GM21576 (cell line): ENCODE measurements at regions not wholly inside any gene's neighbourhood (a gene's known extent, or its start where the extent isn't known, plus 50 kb on each side); places are given as distances from the start of the nearest gene placed in this dataset.
"Not testable (repeated sequence)": the region's sequence is repeated elsewhere in the genome, so short reads cannot be mapped to it uniquely, and the experiment has no call there.

ENCODE experiments used
- ATAC-seq: cut with Tn5 transposase; IDR thresholded peaks from one replicate; pipeline ENCODE4 v1.9.1; 2021; ENCODE audit warnings: mild to moderate bottlenecking, moderate library complexity; ENCODE audit not compliant: unreplicated experiment

DNA sequence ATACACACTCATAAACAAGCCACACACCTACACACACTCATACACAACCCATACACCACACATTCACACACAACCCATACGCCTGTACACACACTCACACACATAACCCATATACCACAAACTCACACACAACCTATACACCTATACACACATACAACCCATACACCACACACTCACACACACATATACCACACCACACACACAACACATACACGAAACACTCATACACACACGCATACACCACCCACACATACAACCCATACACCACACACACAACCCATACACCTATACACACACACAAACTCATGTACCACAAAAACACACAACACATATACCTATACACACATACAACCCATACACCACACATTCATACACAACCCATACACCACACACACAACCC, 164.3 kb downstream of the TMEM121 start:
- no peak for ATAC-seq

DNA sequence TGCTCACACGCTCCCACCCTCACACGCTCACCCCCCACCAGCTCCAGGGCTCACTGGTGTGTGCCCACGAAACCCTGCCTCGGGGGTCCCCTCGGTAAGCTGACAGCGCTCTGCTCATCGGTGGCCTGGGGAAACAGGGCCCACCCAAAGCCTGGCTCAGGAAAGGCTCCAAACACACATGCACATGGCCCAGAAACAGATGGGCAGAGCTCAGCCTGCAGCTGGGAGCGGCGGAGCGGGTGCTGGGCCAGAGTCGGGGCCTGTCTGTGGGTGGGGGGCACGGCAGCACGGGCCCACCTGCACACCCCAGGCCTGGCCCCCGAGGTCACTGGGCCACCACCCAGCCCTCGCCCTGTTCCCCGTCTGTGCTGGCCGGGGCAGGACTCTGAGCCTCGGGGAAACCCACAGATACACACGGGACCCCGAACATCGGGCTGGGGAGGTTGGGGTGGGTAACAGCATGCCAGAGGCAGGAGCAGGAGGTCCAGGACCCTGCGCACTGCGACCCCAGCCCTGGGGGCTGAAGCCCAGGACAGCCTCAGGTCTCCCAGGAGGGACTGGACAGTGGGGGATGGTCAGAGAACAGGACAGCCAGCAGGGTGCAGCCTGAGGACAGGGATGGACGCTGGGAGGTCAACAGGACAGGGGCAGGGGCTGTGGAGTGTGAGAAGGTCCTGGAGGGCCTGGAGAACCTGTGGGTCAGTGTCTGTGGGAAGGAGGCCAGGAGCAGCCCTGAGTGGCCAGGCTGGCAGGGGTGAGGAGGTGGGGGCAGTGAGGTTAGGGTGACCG, 165.1 kb downstream of the TMEM121 start:
- ATAC-seq = not testable (repeated sequence)

DNA sequence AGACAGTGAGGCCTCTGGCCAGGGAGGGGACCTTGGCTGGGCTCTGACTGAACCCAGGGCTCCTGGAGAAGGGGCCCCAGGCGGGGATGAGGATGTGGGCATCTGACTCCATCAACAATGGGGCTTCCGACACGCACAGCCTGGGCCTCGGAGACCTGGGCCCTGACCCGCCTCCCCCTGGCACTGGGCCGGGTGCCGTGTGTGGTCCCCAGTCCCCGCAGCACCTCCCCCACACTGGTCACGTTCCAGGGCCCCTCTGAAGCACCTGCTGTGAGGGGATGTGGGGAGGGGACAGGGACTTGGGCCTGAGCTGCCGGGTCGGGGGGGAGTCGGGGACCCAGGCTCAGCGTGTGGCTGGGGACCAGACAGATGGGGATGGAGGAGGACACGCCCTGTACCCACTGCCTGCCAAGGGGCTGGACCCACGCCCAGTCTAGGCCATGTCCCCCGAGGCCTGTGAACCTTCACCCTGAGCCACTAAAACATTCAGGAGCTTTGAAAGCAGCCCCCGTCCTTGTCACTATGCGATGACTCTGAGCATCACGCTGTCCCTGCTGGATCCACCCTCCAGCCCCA, 165.8 kb downstream of the TMEM121 start:
- not testable (repeated sequence) for ATAC-seq

DNA sequence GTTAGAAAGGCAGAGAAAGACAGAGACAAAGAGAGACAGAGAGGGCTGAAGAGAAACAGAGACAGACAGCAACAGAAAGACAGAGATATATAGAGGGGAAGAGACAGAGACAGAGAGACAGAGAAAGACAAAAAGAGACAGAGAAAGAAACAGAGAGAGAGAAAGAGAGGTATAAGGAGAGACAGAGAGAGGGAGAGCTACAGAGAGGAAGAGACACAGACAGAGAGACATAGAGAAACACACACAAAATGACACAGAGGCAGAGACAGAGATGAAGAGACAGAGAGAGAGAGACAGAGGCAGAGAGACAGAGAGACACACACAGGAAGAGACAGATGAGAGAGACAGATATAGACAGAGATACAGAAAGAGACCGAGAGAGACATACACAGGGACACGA, 168.6 kb downstream of the TMEM121 start:
- ATAC-seq = no peak

DNA sequence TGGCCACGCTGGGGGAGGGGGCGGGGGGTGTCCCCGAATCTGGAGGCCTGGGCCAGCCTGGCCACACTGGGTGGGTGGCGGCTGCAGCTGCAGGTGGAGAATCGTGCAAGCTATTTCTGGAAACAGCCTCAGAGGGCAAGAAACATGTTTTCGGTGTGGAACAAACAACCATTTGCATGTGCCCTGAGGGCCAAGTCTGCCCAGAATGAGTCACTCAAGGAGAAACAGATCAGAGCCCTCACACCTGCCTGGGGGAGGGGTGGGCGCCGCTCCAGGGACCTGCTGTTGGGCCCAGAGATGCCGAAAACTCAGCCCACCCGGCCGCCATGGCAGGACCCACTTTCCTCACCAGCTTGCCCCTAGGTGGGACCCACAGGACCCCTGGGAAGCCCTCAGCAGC, 170.0 kb downstream of the TMEM121 start:
- ATAC-seq = peak; percentile 41

DNA sequence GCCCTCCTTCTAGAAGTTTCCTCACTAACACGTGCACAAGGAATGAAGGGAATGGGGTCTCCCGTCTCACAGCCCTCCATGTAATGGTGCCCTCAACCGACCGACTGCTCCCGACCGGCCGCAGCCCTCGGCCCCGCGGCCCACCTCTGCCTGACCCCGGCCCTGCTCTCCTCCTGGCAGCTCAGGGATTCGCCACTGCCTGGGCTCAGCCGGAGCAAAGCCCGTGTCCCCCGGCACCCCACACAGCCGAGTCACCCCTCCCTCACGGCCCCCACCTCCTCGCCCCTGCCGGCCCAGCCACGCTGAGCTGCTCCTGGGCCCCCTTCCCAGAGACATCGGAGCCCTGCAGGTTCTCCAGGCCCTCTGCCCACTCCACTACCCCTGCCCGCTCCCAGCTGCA, 171.0 kb downstream of the TMEM121 start:
- ATAC-seq = not testable (repeated sequence)

DNA sequence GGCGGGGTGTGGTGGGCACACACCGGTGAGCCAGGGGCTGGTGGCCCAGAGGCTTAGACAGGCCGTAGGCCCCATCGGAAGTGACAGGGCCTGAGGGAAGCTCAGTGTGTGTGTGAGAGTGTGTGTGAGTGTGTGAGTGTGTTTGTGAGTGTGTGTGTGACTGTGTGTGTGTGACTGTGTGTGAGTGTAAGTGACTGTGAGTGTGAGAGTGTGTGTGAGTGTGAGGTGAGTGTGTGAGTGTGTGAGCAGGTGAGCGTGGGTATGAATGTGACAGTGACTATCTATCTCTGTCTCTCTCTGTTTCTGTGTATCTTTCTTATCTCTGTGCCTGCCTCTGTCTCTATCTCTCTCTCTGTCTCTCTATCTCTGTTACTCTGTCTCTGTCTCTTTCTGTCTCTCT, 171.6 kb downstream of the TMEM121 start:
- not testable (repeated sequence) for ATAC-seq

DNA sequence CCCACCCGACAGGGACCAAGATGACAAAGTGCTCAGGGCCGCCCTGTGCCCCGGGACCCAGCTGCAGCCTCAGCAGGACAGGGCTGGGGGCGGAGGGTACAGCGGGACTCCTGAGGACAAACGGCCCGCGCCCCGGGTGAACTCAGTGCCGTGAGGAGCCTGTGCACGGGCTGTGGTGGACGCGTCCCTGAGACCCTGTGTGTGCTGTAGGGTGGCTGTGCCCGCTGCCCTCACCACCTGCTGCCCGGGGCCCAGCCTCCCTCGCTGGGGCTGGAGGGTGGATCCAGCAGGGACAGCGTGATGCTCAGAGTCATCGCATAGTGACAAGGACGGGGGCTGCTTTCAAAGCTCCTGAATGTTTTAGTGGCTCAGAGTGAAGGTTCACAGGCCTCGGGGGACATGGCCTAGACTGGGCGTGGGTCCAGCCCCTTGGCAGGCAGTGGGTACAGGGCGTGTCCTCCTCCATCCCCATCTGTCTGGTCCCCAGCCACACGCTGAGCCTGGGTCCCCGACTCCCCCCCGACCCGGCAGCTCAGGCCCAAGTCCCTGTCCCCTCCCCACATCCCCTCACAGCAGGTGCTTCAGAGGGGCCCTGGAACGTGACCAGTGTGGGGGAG, 172.7 kb downstream of the TMEM121 start:
- not testable (repeated sequence) for ATAC-seq

DNA sequence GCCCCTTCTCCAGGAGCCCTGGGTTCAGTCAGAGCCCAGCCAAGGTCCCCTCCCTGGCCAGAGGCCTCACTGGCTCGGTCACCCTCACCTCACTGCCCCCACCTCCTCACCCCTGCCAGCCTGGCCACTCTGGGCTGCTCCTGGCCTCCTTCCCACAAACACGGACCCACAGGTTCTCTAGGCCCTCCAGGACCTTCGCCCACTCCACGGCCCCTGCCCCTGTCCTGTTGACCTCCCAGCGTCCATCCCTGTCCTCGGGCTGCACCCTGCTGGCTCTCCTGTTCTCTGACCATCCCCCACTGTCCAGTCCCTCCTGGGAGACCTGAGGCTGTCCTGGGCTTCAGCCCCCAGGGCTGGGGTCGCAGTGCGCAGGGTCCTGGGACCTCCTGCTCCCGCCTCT, 173.3 kb downstream of the TMEM121 start:
- ATAC-seq = not testable (repeated sequence)

DNA sequence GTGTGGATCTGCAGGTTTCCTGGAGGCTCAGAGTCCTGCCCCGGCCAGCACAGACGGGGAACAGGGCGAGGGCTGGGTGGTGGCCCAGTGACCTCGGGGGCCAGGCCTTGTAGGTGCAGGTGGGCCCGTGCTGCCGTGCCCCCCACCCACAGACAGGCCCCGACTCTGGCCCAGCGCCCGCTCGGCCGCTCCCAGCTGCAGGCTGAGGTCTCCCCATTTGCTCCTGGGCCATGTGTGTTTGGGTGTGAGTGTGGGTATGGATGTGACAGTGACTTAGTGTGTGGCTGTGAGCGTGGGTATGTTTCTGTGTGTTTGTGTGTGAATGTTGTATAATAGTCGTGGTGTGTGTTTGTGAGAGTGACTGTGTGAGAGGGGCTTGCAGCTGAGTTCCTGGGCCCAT, 173.8 kb downstream of the TMEM121 start:
- not testable (repeated sequence) for ATAC-seq

DNA sequence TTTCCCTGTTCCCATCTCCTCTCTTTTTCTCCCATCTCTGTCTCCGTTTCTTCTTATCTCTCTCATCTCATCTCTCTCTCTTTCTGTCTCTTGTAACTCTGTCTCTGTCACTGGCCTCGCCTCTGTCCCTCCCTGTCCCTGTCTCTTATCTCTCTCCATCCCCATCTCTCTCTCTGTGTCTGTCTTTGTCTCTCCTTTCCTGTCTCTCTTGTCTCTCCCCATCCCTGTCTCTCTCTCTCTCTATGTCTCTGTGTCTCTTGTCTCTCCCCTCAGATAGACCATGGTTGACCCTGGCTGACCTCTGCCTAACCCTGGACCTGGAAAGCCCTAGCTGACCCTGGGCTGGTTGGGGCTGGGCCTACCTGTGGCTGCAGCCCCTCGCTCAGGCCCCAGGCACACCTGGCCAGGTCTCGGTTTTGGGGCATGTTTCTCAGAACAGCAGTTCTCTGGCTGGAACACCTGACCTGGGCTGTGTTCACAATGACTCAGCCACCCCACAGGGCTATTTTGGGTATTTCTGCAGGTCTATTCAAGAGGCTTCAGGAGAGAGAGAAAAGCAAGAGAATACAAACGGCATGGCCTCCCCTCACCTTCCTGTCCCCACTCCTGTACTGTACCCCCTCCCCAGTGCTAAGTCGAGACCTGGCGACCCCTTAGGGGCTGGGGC, 174.4 kb downstream of the TMEM121 start:
- peak; percentile 31 for ATAC-seq

DNA sequence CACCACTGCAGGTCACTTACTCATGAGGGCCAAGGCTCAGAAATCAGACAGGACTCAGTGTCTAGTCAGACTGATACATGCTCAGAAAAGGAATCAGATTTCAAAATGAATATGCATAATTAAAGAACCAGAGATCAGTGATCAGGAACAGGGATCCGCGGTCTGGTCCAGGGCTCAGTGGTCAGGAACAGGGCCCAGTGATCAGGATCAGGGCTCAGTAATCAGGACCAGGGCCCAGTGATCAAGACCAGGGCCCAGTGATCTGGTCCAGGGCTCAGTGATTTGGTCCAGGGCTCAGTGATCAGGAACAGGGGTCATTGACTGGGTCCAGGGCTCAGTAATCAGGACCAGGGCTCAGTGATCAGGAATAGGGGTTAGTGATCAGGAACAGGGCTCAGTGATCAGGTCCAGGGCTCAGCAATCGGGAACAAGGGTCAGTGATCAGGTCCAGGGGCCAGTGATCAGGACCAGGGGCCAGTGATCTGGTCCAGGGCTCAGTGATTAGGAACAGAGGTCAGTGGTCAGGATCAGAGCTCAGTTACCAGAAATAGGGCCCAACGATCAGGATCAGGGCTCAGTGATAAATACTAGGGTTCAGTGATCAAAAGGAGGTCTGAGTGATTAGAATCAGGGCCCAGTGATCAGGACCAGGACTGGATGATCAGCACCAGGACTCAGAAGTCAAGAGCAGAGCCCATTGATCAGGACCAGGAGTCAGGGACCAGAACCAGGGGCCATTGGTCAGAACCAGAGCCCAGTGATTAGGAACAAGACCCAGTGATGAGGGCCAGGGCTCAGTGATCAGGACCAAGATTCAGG, 175.3 kb downstream of the TMEM121 start:
- no peak for ATAC-seq

DNA sequence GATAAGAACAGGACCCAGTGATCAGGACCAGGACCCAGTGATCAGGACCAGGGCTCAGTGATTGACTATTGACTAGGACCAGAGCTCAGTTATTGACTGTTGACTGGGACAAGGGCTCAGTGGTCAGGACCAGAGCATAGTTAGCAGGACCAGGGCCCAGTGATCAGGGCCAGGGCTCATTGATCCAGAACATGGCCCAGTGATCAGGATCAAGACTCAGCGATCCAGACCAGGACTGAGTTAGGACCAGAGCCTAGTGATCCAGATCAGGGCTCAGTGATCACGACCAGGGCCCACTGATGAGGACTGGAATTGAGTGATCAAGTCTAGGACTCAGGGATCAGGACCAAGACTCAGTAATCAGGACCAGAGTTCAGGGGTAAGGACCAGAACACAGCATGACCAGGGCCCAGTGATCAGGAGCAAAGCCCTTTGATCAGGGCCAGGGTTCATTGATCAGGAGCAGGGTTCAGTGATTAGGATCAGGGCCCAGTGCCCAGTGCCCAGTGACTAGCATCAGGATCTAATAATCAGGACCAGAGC, 176.0 kb downstream of the TMEM121 start:
- no peak for ATAC-seq

DNA sequence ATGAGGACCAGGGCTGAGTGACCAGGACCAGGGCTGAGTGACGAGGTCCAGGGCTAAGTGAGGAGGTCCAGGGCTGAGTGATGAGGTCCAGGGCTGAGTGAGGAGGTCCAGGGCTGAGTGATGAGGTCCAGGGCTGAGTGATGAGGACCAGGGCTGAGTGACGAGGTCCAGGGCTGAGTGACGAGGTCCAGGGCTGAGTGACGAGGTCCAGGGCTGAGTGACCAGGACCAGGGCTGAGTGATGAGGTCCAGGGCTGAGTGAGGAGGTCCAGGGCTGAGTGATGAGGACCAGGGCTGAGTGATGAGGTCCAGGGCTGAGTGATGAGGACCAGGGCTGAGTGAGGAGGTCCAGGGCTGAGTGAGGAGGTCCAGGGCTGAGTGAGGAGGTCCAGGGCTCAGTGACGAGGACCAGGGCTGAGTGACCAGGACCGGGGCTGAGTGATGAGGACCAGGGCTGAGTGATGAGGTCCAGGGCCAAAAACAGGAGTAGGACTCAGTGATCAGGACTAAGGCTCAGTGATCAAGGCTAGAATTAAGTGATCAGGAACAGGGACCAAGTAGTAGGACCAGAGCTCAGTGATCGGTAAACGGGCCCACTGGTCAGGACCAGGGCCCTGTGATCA, 176.8 kb downstream of the TMEM121 start:
- ATAC-seq = not testable (repeated sequence)

DNA sequence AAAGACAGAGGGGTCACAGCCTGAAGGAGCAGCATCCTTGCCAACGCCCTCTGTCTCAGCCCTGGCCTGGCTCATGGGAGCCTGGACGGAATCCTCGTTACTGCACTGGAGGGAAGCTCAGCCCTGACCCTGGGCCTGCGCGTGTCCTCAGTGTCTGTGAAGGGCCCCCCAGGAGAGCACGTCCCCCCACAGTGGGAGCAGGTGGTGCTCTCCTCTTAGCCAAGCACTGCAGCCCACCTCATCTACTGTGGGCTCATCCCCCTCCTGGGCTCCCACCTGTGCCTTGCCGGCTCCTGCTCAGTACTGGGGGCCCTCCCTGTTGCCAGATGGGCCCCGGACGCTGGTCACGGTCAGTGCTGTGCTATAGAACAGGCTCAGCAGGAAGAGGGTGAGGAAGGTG, 177.7 kb downstream of the TMEM121 start:
- ATAC-seq = not testable (repeated sequence)

DNA sequence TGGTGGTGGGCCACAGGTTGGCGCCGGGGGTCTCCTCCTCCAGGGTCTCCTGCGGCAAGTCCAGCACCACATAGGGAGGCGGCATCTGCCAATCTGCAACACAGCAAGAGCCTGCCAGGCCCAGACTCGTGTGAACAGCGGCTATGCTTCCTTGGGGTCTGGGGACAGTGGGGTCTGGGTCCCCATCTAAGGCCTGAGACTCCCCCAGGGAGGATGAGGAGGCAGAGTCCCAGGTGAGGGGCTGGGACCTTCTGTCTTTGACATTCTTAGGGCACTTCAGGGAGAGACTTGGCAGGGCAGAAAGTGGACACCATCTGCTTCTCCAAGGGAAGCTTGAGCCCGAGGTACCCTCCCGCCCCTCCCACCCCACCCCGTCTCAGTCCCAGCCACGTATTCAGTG, 178.1 kb downstream of the TMEM121 start:
- not testable (repeated sequence) for ATAC-seq

DNA sequence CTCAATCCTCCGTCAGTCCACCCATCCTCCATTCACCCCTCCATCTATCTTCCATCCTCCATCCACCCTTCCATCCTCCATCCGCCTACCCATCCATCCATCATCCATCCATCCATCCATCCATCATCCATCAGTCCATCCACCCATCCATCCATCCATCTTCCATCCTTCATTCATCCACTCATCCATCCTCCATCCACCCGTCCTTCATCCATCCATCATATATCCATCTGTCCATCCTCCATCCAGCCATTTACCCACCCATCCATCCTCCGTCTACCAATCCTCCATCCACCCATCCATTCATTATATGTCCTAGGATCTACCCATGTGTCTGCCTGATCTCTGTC, 179.1 kb downstream of the TMEM121 start:
- ATAC-seq = not testable (repeated sequence)

DNA sequence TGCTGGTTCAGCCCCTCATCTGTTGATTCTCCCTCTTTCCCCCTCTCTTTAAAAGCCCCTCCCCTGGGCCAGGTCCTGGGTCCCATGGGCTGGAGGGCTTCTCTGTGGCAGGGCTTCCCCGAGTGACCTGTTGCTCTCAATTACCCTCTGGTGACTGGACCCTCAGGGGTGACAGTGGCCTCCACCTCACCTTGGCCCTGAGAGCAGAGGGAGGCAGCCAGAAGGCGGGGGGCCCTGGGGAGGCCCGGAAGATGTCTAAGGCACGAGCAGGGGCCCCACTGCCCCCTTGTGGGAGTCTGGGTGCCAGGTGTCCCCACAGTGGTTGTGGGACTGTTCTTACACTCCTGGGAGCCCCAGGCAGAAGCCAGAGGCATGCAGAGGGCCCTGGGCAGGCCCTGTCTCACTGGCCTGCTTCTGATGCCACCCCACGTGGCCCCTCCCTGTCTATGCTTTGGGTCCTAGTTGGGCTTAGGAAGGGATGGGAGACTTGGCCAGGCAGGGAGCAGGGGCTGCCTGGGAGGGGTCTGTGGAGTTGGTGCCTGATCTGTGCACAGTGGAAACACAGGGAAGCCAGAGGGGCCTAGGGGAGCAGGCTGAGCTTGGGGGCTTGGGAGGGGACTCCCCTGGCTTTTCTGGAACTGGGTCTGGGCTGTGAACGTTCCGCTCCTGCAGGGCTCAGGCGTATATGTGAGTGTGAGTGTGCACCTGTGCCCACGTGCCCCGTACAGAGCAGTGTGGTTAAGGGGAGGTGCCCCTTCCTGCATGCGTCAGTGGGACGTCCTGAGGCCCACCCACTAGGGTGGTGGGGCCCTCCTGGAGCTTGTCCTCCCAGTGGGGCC, 179.7 kb downstream of the TMEM121 start:
- ATAC-seq = not testable (repeated sequence)

DNA sequence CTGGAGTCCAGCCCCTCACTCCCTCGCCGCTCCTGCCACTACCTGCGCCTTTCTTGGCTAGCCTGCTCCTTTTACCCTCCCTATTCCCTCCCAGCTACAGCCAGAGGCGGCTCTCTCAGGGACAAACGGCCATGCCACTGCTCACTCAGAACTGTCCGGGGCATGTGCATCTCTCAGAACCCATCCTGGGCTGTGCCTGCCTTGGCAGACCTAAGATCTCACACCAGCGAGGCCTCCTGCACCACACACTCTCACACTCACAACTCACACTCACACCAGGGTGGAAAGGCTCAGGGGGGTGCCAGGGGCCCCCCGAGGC, 180.3 kb downstream of the TMEM121 start:
- ATAC-seq = not testable (repeated sequence)
